ENCODE measurements at regions not wholly inside any gene's neighbourhood (a gene's known extent, or its start where the extent isn't known, plus 50 kb on each side); places are given as distances from the start of the nearest gene placed in this dataset.

GRCh38 chr9:111118256-111118948 is 80.1 kb upstream of the LPAR1 start:
- no peaks in the 10 kb centered on the region for H3K4me1 ChIP-seq (ENCODE audit: control insufficient read depth in 4 of 4, insufficient read depth in 4 of 4, low read length in 3 of 4)
- DNase-seq (ENCODE audit: low spot score): no peak
- no peak overlapping the region for H3K4me3 ChIP-seq (ENCODE audit: low read depth in 1 of 3, low read length in 3 of 3)
- no peak overlapping the region for H3K9ac ChIP-seq (ENCODE audit: low read depth in 1 of 2, low read length in 2 of 2)
- H3K27ac ChIP-seq (ENCODE audit: low read depth in 1 of 2, low read length in 2 of 2): no peak overlapping the region
- peaks cover 0 to 2% (median 0%) of the 10 kb centered on the region in 4 donors for H3K9me3 ChIP-seq (ENCODE audit: control insufficient read depth in 4 of 4, low read length in 3 of 4)
- no peaks in the 10 kb centered on the region for H3K36me3 ChIP-seq (ENCODE audit: control insufficient read depth in 4 of 4, insufficient read depth in 3 of 4, low read depth in 1 of 4, low read length in 3 of 4)
- H3K27me3 ChIP-seq (ENCODE audit: control insufficient read depth in 4 of 4, insufficient read depth in 4 of 4, low read length in 3 of 4): no peaks in the 10 kb centered on the region
- TF ChIP-seq FOXA2 (IDR thresholded peaks at IDR 0.05): no peak

GRCh38 chr9:111114486-111114885 is 76.2 kb upstream of the LPAR1 start:
- Histone ChIP-seq H3K36me3 (ENCODE audit: control insufficient read depth in 4 of 4, insufficient read depth in 3 of 4, low read depth in 1 of 4, low read length in 3 of 4) (no peaks in the 10 kb centered on the region), H3K9me3 (ENCODE audit: control insufficient read depth in 4 of 4, low read length in 3 of 4) (peaks cover 0 to under 1% (median 0%) of the 10 kb centered on the region in 4 donors), H3K4me3 (ENCODE audit: low read depth in 1 of 3, low read length in 3 of 3) (no peak overlapping the region), H3K4me1 (ENCODE audit: control insufficient read depth in 4 of 4, insufficient read depth in 4 of 4, low read length in 3 of 4) (no peaks in the 10 kb centered on the region), H3K27me3 (ENCODE audit: control insufficient read depth in 4 of 4, insufficient read depth in 4 of 4, low read length in 3 of 4) (peaks cover 0 to 2% (median 0%) of the 10 kb centered on the region in 4 donors), H3K27ac (ENCODE audit: low read depth in 1 of 2, low read length in 2 of 2) (no peak overlapping the region), H3K9ac (ENCODE audit: low read depth in 1 of 2, low read length in 2 of 2) (no peak overlapping the region)
- no peak for TF ChIP-seq JUND (IDR thresholded peaks at IDR 0.05)
- no peak for TF ChIP-seq RXRA (IDR thresholded peaks at IDR 0.05)
- DNase-seq (ENCODE audit: low spot score): no peak
- 77% methylated on average over 1 of the region's 1 CpG for WGBS

DNA sequence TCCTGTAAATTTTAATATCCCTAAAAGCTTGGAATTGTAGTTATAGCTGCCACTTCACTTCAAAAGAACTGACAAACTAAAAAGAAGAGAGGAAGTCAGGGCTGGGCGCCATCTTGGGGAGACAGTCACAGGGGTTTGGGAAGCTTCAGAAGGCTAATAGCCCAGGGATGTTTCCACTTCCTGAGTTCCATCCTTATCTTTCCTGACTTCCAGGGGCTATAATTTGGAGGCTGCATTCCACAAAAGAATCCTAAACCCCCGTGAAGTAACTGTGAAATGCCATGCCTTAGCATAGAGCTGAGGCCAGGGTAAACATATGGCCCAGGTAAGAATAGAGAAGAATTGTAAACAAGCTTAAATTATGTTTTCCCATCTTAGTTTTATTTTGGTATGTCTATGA is 75.4 kb upstream of the LPAR1 start:
- no peak overlapping the region for H3K27ac ChIP-seq (ENCODE audit: low read depth in 1 of 2, low read length in 2 of 2)
- DNase-seq (ENCODE audit: low spot score): no peak
- H3K9me3 ChIP-seq (ENCODE audit: control insufficient read depth in 4 of 4, low read length in 3 of 4): no peaks in the 10 kb centered on the region
- H3K27me3 ChIP-seq (ENCODE audit: control insufficient read depth in 4 of 4, insufficient read depth in 4 of 4, low read length in 3 of 4): peaks cover 0 to 2% (median 0%) of the 10 kb centered on the region in 4 donors
- no peak overlapping the region for H3K4me3 ChIP-seq (ENCODE audit: low read depth in 1 of 3, low read length in 3 of 3)
- no peak for TF ChIP-seq CTCF (IDR thresholded peaks at IDR 0.05; ENCODE audit: low read depth, low read length, missing input control)
- no peak for TF ChIP-seq FOXA2 (IDR thresholded peaks at IDR 0.05)
- 78% methylated on average over 2 of the region's 2 CpGs for WGBS
- H3K4me1 ChIP-seq (ENCODE audit: control insufficient read depth in 4 of 4, insufficient read depth in 4 of 4, low read length in 3 of 4): no peaks in the 10 kb centered on the region
- no peaks in the 10 kb centered on the region for H3K36me3 ChIP-seq (ENCODE audit: control insufficient read depth in 4 of 4, insufficient read depth in 3 of 4, low read depth in 1 of 4, low read length in 3 of 4)
- H3K9ac ChIP-seq (ENCODE audit: low read depth in 1 of 2, low read length in 2 of 2): no peak overlapping the region

GRCh38 chr9:111110805-111111204 is 72.5 kb upstream of the LPAR1 start:
- Histone ChIP-seq H3K27ac (ENCODE audit: low read depth in 1 of 2, low read length in 2 of 2) (no peak overlapping the region), H3K36me3 (ENCODE audit: control insufficient read depth in 4 of 4, insufficient read depth in 3 of 4, low read depth in 1 of 4, low read length in 3 of 4) (no peaks in the 10 kb centered on the region), H3K4me3 (ENCODE audit: low read depth in 1 of 3, low read length in 3 of 3) (no peak overlapping the region), H3K9ac (ENCODE audit: low read depth in 1 of 2, low read length in 2 of 2) (no peak overlapping the region), H3K4me1 (ENCODE audit: control insufficient read depth in 4 of 4, insufficient read depth in 4 of 4, low read length in 3 of 4) (no peaks in the 10 kb centered on the region), H3K9me3 (ENCODE audit: control insufficient read depth in 4 of 4, low read length in 3 of 4) (no peaks in the 10 kb centered on the region), H3K27me3 (ENCODE audit: control insufficient read depth in 4 of 4, insufficient read depth in 4 of 4, low read length in 3 of 4) (peaks cover 0 to 2% (median 0%) of the 10 kb centered on the region in 4 donors)
- TF ChIP-seq YY1 (IDR thresholded peaks at IDR 0.05) (no peak), TAF1 (conservative IDR thresholded peaks at IDR 0.05) (no peak), NR2F2 (IDR thresholded peaks at IDR 0.05) (no peak), RXRA (IDR thresholded peaks at IDR 0.05) (no peak), GABPA (IDR thresholded peaks at IDR 0.05 in 1 of 2, conservative IDR thresholded peaks at IDR 0.05 in 1 of 2) (no peak), HNF4G (IDR thresholded peaks at IDR 0.05) (no peak), HNF4A (conservative IDR thresholded peaks at IDR 0.05) (no peak), RAD21 (IDR thresholded peaks at IDR 0.05) (no peak), FOXA1 (IDR thresholded peaks at IDR 0.05) (no peak), EGR1 (IDR thresholded peaks at IDR 0.05; ENCODE audit: low read depth in 2 of 2) (no peak), REST (IDR thresholded peaks at IDR 0.05) (no peak)
- TF ChIP-seq, protein P1, sequence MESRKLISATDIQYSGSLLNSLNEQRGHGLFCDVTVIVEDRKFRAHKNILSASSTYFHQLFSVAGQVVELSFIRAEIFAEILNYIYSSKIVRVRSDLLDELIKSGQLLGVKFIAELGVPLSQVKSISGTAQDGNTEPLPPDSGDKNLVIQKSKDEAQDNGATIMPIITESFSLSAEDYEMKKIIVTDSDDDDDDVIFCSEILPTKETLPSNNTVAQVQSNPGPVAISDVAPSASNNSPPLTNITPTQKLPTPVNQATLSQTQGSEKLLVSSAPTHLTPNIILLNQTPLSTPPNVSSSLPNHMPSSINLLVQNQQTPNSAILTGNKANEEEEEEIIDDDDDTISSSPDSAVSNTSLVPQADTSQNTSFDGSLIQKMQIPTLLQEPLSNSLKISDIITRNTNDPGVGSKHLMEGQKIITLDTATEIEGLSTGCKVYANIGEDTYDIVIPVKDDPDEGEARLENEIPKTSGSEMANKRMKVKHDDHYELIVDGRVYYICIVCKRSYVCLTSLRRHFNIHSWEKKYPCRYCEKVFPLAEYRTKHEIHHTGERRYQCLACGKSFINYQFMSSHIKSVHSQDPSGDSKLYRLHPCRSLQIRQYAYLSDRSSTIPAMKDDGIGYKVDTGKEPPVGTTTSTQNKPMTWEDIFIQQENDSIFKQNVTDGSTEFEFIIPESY (IDR thresholded peaks at IDR 0.05): no peak
- 65% methylated on average over 3 of the region's 3 CpGs for WGBS
- DNase-seq (ENCODE audit: low spot score): no peak

All from liver (tissue), 8 donors.